ENCODE measurements at regions not wholly inside any gene's neighbourhood (a gene's known extent, or its start where the extent isn't known, plus 50 kb on each side); places are given as distances from the start of the nearest gene placed in this dataset.

GRCh38 chr16:87054856-87055255 lies 262.3 kb downstream of the C16orf95 start:
- no peak for TF ChIP-seq TAF1 (IDR thresholded peaks at IDR 0.05; ENCODE audit: borderline replicate concordance, insufficient read depth, low read length)
- TF ChIP-seq REST (IDR thresholded peaks at IDR 0.05; ENCODE audit: insufficient read depth in 1 of 2, low read depth in 2 of 2, low read length in 2 of 2), result no peak
- no peak for TF ChIP-seq SIN3A (IDR thresholded peaks at IDR 0.05; ENCODE audit: borderline replicate concordance, insufficient read depth, low read length)
- TF ChIP-seq POLR2AphosphoS5 (IDR thresholded peaks at IDR 0.05; ENCODE audit: low read depth, low read length), result no peak
- no peak for TF ChIP-seq FOXP2 (optimal IDR thresholded peaks at IDR 0.05; ENCODE audit: borderline replicate concordance, extremely low read depth, extremely low read length, insufficient read depth)
